ENCODE measurements at regions not wholly inside any gene's neighbourhood (a gene's known extent, or its start where the extent isn't known, plus 50 kb on each side); places are given as distances from the start of the nearest gene placed in this dataset.

DNA sequence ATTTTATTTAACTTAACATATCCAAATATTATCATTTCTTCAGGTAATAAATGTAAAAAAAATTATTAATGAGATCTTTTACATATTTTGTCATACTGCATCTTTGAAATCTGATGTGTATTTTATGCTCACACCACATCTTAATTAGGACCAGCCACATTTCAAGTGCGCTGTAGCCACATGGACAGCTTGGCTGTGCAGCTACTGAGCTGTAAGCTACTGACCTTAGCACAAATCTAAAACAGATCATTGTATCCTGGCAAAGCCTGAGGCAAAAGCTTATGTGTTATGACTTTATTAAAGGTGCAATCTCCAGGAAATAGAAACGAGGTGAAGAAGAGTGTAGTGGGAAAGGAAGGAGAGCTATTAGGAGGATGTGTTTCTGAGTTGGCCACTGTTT is 126.7 kb upstream of the UBE2E2 start:
- no peak for DNase-seq (ENCODE audit: low read depth in 2 of 3, low spot score in 1 of 3)

DNA sequence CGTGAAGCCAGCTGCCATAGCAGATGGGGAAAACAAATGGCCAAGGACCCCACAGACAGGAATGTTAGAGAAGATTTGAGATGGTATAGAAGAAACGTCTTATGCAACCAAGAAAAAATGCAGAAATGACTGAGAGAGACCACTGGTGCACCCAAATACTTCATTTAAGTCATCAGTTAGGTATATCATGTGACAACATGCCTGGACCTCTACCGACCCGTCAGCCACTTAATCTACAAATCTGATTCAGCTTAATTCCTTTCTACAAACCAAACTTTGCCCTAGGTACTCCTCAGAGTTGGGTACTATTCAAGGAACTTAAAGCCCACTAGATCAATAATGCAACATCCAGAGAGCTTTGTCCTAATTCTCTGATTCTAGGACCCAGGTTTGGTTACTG is 126.0 kb upstream of the UBE2E2 start:
- no peak for DNase-seq (ENCODE audit: low read depth in 2 of 3, low spot score in 1 of 3)

GRCh38 chr3:23078735-23079134 is 124.4 kb upstream of the UBE2E2 start:
- no peak for DNase-seq (ENCODE audit: low read depth in 2 of 3, low spot score in 1 of 3)

GRCh38 chr3:23079976-23080375 is 123.2 kb upstream of the UBE2E2 start:
- no peak for DNase-seq (ENCODE audit: low read depth in 2 of 3, low spot score in 1 of 3)

DNA sequence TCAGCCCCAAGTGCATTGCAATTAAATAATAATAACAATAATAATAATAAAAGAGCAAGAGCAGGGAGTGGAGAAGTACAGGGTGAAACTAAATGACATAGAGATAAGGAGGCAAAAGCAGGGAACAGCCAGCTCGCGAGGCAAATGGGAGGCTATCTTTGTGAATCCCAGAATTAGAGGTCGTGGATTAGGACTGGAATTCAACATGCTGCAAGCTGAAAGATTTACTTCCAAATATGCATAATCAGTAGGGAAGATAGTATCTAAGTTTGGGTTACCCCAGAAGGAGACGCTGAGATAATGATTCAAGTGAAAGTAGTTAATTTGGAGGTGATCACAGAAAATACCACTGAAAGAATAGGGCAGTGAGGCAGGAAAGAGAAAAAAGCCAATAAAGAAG is 119.4 kb upstream of the UBE2E2 start:
- DNase-seq (ENCODE audit: low read depth in 2 of 3, low spot score in 1 of 3), result no peak

- no peak for DNase-seq (ENCODE audit: low read depth in 2 of 3, low spot score in 1 of 3)
Observed at GRCh38 chr3:23084367-23084766, 118.8 kb upstream of the UBE2E2 start.

GRCh38 chr3:23085261-23085660 is 117.9 kb upstream of the UBE2E2 start:
- DNase-seq (ENCODE audit: low read depth in 2 of 3, low spot score in 1 of 3), result no peak

DNA sequence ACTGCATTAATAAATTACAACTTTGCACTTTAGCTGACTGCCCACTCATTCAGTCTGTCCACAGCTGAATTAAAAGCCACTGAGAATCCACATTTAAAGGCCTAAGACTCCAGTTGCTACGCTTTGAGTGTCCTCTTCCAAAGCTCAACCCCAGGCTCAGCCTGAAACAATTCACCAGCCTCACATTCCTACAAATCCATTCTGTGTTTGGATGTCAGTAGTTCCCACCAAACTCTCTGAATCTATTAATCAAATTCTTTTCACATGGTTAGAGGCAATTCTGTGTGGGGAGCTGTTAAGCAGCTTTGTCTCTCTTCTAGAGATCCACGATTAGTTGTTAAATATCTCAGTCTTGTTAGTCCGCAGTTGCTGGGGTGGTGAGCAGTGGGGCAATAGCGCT is 116.8 kb upstream of the UBE2E2 start:
- no peak for DNase-seq (ENCODE audit: low read depth in 2 of 3, low spot score in 1 of 3)

DNA sequence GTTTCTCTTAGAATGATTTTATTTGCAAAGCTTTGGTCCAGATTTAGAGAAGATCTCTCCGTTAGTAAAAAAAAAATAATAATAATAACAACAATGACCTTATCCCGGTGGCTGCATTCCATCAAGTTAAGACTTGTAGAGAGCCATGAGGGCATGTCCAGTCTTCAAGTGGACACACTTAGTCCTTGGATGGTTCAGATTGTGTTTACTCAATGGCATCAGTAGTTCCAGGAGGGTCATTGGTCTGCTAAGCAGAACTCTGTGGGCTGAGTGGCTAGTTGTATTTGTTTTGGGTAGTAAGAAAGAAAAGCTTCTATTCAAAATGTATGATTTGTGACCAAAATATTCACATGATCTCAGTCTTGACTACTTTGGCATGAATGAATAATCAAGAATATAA is 116.3 kb upstream of the UBE2E2 start:
- no peak for DNase-seq (ENCODE audit: low read depth in 2 of 3, low spot score in 1 of 3)

GRCh38 chr3:23094412-23094811 is 108.7 kb upstream of the UBE2E2 start:
- DNase-seq (ENCODE audit: low read depth in 2 of 3, low spot score in 1 of 3), result no peak

DNA sequence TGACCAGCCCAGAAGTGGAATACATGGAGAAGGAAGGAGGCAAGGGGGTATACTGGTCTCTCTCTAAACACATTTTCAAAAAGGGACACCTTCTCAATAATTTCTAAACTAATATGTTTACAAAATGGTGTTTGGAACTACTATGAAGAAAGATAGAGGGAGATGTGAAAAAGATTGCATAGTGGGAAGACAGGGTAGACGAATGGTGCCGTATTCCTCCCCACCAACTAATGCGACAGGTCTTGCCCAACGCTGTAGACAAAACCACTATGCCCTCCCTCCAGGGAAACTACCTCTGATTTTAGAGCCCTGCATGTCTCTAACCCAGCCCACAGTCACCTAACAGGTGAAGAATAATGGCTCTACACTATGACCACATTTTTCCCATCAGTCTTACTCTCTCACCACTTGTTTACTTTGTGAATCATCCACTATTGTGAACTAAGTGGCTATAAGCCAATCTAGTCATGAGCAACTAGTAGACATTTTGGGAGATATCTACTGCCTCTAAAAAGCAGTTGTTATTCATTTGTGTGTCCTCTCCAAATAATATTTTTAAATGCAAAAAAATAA is 108.2 kb upstream of the UBE2E2 start:
- no peak for DNase-seq (ENCODE audit: low read depth in 2 of 3, low spot score in 1 of 3)

DNA sequence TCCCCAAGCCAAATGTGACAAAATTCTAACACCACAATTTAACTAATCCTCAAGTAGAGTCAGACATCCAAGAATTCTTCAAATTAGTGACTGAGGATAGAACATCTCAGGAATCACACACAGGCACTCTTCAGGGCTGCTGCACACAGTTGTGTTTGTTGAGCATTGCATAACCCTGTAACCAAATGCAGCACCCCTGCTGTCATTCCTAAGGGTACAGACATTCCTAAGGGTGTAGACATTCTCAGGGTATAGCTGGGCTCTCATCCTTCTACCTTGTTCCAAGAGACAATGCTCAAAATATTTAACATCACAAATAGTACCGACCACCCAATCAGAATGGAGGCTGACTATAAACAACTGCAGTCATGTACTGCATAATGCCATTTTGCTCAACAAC is 107.1 kb upstream of the UBE2E2 start:
- no peak for DNase-seq (ENCODE audit: low read depth in 2 of 3, low spot score in 1 of 3)

DNA sequence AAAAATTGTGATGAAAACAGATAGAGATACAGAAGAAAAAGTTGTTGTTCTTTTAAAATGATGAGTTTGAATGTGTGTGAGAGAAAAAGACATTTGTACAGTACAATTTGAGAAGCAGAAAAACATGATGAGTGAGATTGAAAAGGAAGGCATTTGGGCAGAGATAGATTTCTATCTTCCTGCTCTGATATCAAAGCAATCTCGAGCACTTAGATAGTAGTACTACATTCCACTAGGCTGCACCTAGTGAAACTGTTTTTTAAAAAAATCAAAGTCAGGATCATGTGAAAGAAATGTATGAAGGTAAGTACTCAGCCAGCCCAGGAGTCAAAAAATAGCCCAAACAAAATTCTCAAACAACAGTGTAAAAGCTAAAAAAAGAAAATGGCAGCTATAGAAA is 104.1 kb upstream of the UBE2E2 start:
- DNase-seq (ENCODE audit: low read depth in 2 of 3, low spot score in 1 of 3), result no peak

- no peak for DNase-seq (ENCODE audit: low read depth in 2 of 3, low spot score in 1 of 3)
Observed at GRCh38 chr3:23099677-23100076, 103.5 kb upstream of the UBE2E2 start.

DNA sequence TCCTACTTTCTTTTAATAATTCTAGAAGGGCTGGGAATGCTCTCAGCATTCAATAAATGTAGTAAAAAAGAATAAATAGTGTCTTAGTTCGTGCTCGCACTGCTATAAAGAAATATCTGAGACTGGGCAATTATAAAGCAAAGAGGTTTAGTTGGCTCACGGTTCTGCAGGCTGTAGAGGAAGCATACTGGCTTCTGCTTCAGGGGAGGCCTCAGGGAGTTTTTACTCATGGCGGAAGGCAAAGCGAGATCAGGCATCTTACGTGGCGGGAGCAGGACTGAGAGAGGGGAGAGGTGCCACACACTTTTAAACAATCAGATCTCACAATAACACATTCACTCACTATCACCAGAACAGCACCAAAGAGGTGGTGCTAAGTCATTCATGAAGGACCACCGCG is 103.0 kb upstream of the UBE2E2 start:
- DNase-seq (ENCODE audit: low read depth in 2 of 3, low spot score in 1 of 3), result no peak

DNA sequence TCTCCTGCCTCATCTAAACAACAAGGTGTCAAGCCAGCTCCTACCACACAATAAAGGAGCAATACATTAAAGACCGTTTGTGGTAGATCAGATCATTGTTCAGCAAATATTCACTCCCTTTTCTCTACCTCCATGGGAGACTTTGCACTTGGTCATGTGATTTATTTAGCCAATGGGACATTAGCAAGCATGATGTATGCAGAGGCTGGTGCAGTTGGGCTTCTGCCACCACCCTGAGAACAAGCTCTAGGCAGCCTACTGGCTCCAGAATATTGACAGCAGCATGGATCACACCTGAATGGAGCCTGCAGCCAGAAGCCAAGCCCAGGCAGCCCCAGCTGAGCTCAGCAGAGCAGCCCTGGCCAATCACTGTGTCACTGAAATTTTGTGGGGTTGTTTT is 99.4 kb upstream of the UBE2E2 start:
- no peak for DNase-seq (ENCODE audit: low read depth in 2 of 3, low spot score in 1 of 3)

DNA sequence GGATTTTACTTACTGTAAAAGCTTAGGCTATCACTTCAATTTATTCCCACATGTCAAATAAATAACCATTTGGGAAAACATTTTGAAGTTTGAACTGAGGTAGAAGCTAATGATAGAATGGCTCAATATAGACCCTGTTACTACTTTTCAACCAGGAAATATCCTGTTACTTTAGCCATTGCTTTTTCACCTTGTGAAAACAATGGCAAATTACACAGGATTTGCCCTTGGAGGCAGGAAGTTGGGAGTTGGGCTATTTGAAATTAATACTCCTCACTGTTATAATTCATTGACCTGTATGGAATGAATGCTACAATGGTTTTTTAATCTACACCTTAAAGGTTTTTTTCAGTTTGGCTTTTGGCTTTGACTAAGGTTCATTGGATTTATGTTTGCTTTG is 98.1 kb upstream of the UBE2E2 start:
- DNase-seq (ENCODE audit: low read depth in 2 of 3, low spot score in 1 of 3), result no peak

- no peak for DNase-seq (ENCODE audit: low read depth in 2 of 3, low spot score in 1 of 3)
Observed at GRCh38 chr3:23106666-23107065, 96.5 kb upstream of the UBE2E2 start.

DNA sequence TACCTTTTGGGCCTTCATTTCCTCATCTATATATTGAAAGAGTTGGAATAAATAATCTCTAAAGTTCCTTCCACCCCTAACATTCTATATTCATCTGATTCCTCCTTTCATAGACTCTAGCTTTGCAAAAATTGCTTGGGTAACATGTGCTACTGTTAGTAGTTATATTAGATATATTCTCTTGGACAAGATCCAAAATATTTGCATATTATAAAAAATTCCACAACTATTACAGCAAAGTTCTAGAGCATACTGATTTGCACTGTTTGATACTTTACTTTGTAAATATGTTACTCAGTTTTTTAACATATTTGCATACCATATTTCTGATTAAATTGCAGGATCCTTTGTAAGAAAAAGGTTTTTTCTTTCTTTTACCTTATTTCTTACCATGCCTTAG is 95.9 kb upstream of the UBE2E2 start:
- DNase-seq (ENCODE audit: low read depth in 2 of 3, low spot score in 1 of 3), result no peak

DNA sequence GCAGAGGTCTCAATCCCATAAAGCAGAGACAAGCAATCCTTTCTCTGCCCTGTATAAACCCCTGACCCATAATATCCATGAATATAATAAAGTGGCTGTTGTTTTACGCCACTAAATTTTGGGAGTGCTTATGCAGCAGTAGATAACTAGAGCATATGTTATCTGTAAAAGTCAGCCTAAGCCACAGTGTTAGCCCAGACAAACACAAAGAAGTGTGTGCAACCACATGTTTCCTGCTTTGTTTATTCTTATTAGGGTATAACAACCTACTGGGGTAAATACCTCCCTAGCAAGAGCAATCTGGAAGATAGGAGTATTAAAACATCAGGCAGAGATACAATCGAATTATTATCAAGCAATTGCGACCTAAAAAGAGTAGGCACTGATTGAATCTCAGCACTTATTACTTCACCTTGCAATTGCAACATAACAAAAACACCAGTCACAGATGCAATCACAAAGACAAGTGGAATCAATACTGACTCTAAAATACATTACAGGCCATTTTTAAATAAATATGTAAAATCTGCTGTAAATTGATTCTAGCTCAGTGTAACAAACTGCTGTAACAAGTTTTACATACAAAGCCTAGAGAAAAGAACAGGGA is 94.6 kb upstream of the UBE2E2 start:
- no peak for DNase-seq (ENCODE audit: low read depth in 2 of 3, low spot score in 1 of 3)

- DNase-seq (ENCODE audit: low read depth in 2 of 3, low spot score in 1 of 3), result no peak
Observed at GRCh38 chr3:23111286-23111685, 91.8 kb upstream of the UBE2E2 start.

DNA sequence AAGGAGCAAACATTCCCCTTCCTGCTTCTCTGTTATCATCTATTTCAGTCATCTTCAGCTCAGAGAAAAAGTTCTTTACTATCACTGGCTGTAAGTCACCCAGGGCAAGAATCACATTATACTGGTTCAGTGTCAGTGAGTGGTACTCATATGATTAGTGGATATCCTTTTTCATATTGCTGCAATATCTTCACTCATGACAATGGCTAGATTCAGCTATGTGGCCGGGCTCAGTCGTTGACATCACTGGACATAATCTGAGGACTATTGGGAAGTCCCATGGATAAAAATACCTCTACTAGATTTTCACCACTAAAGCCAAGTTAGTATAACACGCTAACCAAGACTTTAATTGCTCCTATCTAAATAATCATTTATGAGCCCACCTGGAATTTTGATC is 91.3 kb upstream of the UBE2E2 start:
- DNase-seq (ENCODE audit: low read depth in 2 of 3, low spot score in 1 of 3), result no peak

DNA sequence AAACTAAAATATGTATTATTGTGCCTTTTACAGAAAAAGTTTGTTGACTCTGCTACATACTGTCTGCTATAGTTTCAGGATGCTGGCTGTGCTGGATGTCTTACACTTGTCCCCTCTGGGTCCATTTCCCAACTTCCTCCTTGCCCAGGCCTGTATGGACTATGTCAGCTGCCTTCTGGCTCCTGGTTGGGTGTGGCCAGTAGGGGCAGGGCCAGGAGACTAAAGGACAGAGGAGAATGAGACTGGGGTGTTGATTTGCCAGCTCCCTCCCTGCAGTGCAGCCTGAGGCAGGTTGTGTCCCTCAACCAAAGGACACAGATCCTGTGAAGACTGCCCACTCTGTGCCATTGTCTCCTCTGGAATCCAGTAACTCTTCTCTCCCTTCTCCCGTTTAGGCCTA is 90.6 kb upstream of the UBE2E2 start:
- DNase-seq (ENCODE audit: low read depth in 2 of 3, low spot score in 1 of 3), result no peak

Data from stimulated activated CD4-positive, alpha-beta T cell treated with anti-CD3 and anti-CD28 coated beads, Interleukin-12 subunit alpha, Interleukin-12 subunit beta, amount 100 ng/mL, for 48 hours (primary cell).